Adrenal gland (tissue), 9 donors: ENCODE measurements at regions not wholly inside any gene's neighbourhood (a gene's known extent, or its start where the extent isn't known, plus 50 kb on each side); places are given as distances from the start of the nearest gene placed in this dataset.

Experiments used
- DNase-seq, 7 donors: peaks; one replicate each; pipeline ENCODE4 v3.0.0-alpha.2; 2019 to 2020
- H3K27ac ChIP-seq, 5 donors: fragments of 200-600 bp; sonication (generic) in 4 of 5; 1 replicate in 3 of 5; 2 replicates in 2 of 5; pipeline versions ENCODE4 v1.5.1 to v1.8.0; 2016 to 2020; ENCODE audit warnings: mild to moderate bottlenecking in 1 of 5
- H3K27me3 ChIP-seq: fragments of 200-600 bp; 2 replicates; pipeline ENCODE4 v1.8.0; 2021
- H3K36me3 ChIP-seq, 2 donors: fragments of 200-600 bp; replicated peaks in 1 of 2; 1 replicate in 1 of 2; 2 replicates in 1 of 2; pipeline versions ENCODE4 v1.5.1 to v1.8.0; 2018 to 2022
- H3K4me1 ChIP-seq, 2 donors: fragments of 200-600 bp; replicated peaks in 1 of 2; 1 replicate in 1 of 2; 2 replicates in 1 of 2; pipeline versions ENCODE4 v1.5.1 to v1.8.0; 2018 to 2021
- H3K4me3 ChIP-seq, 4 donors: fragments of 200-600 bp; sonication (generic) in 3 of 4; one replicate each; pipeline ENCODE4 v1.5.1; 2016 to 2018
- H3K9me3 ChIP-seq, 3 donors: fragments of 200-600 bp; sonication (generic) in 1 of 3; replicated peaks in 1 of 3; 1 replicate in 2 of 3; 2 replicates in 1 of 3; pipeline versions ENCODE4 v1.5.1 to v1.8.0; 2016 to 2021
- CTCF ChIP-seq, 6 experiments: fragments of 450-650 bp in 4 of 6; fragments of 200-600 bp in 2 of 6; sonication (generic) in 1 of 6; IDR thresholded peaks; 1 replicate in 5 of 6; 2 replicates in 1 of 6; pipeline versions ENCODE4 v1.5.1 to v1.8.0; 2016 to 2021; ENCODE audit warnings: antibody characterized with exemption in 6 of 6, mild to moderate bottlenecking in 2 of 6, moderate library complexity in 1 of 6
- POLR2A ChIP-seq, 2 donors: fragments of 450-650 bp; IDR thresholded peaks; one replicate each; pipeline ENCODE4 v1.6.1; 2017; ENCODE audit warnings: antibody characterized with exemption in 2 of 2, mild to moderate bottlenecking in 2 of 2, moderate library complexity in 1 of 2
- WGBS, 4 donors: extraction: QIAGEN DNeasy Blood & Tissue Kit in 2 of 4; methylation state at CpG; one replicate each; pipeline versions ENCODE4 v1.1.5 to v1.1.7; 2013 to 2017; 5-methylcytosine and 5-hydroxymethylcytosine counted together
- intact Hi-C, 2 donors: fragments of 100-400 bp; cut with DNase I; formaldehyde crosslinking; loops; one replicate each; pipeline versions ENCODE4 v1.14.1 to v1.15.0; 2022 to 2023
- donor health status: healthy with polysubstance abuse.
- donor health status: Bipolar disorder and iron deficiency.
- donor health status: DM: yes; HTN: yes; CAD: no.
- donor health status: DM: no; HTN: no; CAD: no.
- donor health status: DM: no; HTN: no; CAD: no.

DNA sequence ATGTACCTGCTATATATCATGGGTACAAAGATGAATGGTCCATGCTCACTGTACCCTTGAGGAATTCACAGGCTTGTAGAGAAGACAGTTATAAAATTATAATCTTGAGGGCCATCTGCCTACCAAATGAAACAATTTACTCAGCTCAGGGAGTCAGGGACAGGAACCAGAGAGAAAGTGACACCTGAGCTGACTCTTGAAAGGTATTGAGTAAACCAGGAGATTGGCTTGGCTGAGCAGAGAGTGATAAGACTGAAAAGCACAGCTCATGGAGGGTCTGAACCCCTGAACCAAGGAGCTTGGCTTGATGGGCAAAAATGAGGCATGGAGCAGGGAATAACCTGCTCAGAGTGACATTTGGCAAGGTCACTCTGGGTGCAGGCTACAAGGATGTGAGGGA is 147.3 kb downstream of the FAM114A2 start:
- DNase-seq = no peak
- Histone ChIP-seq H3K4me3 (no peak overlapping the region), H3K27ac (no peak overlapping the region), H3K4me1 (no peaks in the 10 kb centered on the region), H3K27me3 (no peaks in the 10 kb centered on the region), H3K9me3 (no peaks in the 10 kb centered on the region), H3K36me3 (no peaks in the 10 kb centered on the region)
- intact Hi-C loops = no loop called here
- TF ChIP-seq POLR2A (IDR thresholded peaks at IDR 0.05) = no peak
- TF ChIP-seq CTCF (IDR thresholded peaks at IDR 0.05) = no peak

DNA sequence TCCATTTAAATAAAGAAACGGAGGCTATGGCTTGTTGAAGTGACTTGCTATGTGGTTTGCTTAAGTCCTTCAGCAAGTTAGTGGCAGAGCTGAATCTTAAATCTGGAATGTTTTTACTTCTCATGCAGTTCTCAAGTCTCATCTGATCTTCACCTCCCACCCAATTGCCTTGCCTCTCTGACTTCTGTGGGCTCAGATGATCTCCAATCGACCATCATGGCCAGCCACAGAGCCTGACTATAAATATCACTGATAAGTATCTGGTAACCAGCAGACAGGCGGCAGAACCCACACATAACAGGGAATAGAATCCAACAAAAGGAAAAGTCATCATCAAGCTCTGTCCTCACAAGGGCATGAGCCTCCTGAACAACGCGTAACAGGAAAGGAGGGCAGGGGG is 149.9 kb downstream of the FAM114A2 start:
- H3K27ac ChIP-seq = no peak overlapping the region
- H3K4me1 ChIP-seq = no peaks in the 10 kb centered on the region
- H3K27me3 ChIP-seq = no peaks in the 10 kb centered on the region
- no peak for DNase-seq
- H3K36me3 ChIP-seq = no peaks in the 10 kb centered on the region
- no peaks in the 10 kb centered on the region for H3K9me3 ChIP-seq
- intact Hi-C loops = no loop called here
- no peak overlapping the region for H3K4me3 ChIP-seq
- 49 to 58% (median 53%) methylated on average over 5 of the region's 5 CpGs for WGBS, 4 donors
- TF ChIP-seq CTCF (IDR thresholded peaks at IDR 0.05) (no peak), POLR2A (IDR thresholded peaks at IDR 0.05) (no peak)

DNA sequence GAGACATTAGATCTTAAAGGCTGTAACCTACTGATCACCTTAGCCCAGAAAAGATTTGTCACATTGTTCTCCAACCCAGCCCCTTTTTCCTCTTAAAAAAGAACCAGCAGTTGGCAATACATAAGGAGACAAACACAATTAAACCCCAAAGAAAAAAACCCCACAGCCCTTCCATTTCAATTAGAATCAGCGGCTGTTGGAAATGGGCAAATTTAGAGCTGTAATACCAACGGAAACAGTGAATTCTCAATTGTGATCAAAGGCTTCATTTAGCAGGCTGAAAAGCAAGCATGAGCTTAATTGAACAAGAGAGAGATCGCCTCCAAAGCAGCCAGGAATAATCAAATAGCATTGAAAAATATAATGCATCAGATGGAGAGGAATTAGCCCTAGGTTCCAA is 153.6 kb downstream of the FAM114A2 start:
- Histone ChIP-seq H3K27me3 (no peaks in the 10 kb centered on the region), H3K27ac (no peak overlapping the region), H3K4me3 (no peak overlapping the region), H3K4me1 (no peaks in the 10 kb centered on the region), H3K36me3 (no peaks in the 10 kb centered on the region), H3K9me3 (no peaks in the 10 kb centered on the region)
- DNase-seq = no peak
- TF ChIP-seq POLR2A (IDR thresholded peaks at IDR 0.05) (no peak), CTCF (IDR thresholded peaks at IDR 0.05) (no peak)
- 82 to 95% (median 87%) methylated on average over 3 of the region's 3 CpGs for WGBS, 4 donors
- intact Hi-C loops = no loop called here

- Histone ChIP-seq H3K36me3 (no peaks in the 10 kb centered on the region), H3K9me3 (no peaks in the 10 kb centered on the region), H3K27me3 (no peaks in the 10 kb centered on the region), H3K27ac (no peak overlapping the region), H3K4me1 (no peaks in the 10 kb centered on the region), H3K4me3 (no peak overlapping the region)
- 87 to 94% (median 91%) methylated on average over 4 of the region's 4 CpGs for WGBS, 4 donors
- no peak for DNase-seq
- intact Hi-C loops = no loop called here
- TF ChIP-seq POLR2A (IDR thresholded peaks at IDR 0.05) = no peak
- TF ChIP-seq CTCF (IDR thresholded peaks at IDR 0.05) = no peak
Measured at GRCh38 chr5:153884612-153884957, 154.1 kb downstream of the FAM114A2 start.
